ENCODE measurements at regions not wholly inside any gene's neighbourhood (a gene's known extent, or its start where the extent isn't known, plus 50 kb on each side); places are given as distances from the start of the nearest gene placed in this dataset.
"Not testable (repeated sequence)": the region's sequence is repeated elsewhere in the genome, so short reads cannot be mapped to it uniquely, and the experiment has no call there.

- H3K27ac Mint-ChIP-seq = no peak overlapping the region
- DNase-seq = no peak
- no peaks in the 10 kb centered on the region for H3K36me3 Mint-ChIP-seq (ENCODE audit: low read depth)
- H3K4me3 Mint-ChIP-seq = no peak overlapping the region
- no peaks in the 10 kb centered on the region for H3K9me3 Mint-ChIP-seq
- no peaks in the 10 kb centered on the region for H3K27me3 Mint-ChIP-seq
- H3K4me1 Mint-ChIP-seq (ENCODE audit: low read depth) = no peaks in the 10 kb centered on the region
These were observed 185.0 kb upstream of the ZNF469 start for GRCh38 chr16:88197481-88198456.

- H3K27me3 Mint-ChIP-seq; H3K27ac Mint-ChIP-seq; DNase-seq; H3K36me3 Mint-ChIP-seq (ENCODE audit: low read depth); H3K4me3 Mint-ChIP-seq; H3K9me3 Mint-ChIP-seq; H3K4me1 Mint-ChIP-seq (ENCODE audit: low read depth): not testable (repeated sequence)
These were observed 184.1 kb upstream of the ZNF469 start for GRCh38 chr16:88198457-88199295.

- not testable (repeated sequence) for H3K4me3 Mint-ChIP-seq; H3K27ac Mint-ChIP-seq; H3K4me1 Mint-ChIP-seq (ENCODE audit: low read depth); H3K9me3 Mint-ChIP-seq; H3K36me3 Mint-ChIP-seq (ENCODE audit: low read depth); DNase-seq; H3K27me3 Mint-ChIP-seq
These were observed 183.2 kb upstream of the ZNF469 start for GRCh38 chr16:88199296-88200153.

- not testable (repeated sequence) for H3K4me3 Mint-ChIP-seq; H3K27ac Mint-ChIP-seq; H3K27me3 Mint-ChIP-seq; H3K9me3 Mint-ChIP-seq; H3K36me3 Mint-ChIP-seq (ENCODE audit: low read depth); H3K4me1 Mint-ChIP-seq (ENCODE audit: low read depth); DNase-seq
These were observed 182.4 kb upstream of the ZNF469 start for GRCh38 chr16:88200154-88200895.

GRCh38 chr16:88200896-88201185, 181.9 kb upstream of the ZNF469 start:
- H3K4me3 Mint-ChIP-seq = no peak overlapping the region
- H3K27ac Mint-ChIP-seq = no peak overlapping the region
- no peaks in the 10 kb centered on the region for H3K36me3 Mint-ChIP-seq (ENCODE audit: low read depth)
- H3K27me3 Mint-ChIP-seq = no peaks in the 10 kb centered on the region
- no peaks in the 10 kb centered on the region for H3K9me3 Mint-ChIP-seq
- no peak for DNase-seq
- no peaks in the 10 kb centered on the region for H3K4me1 Mint-ChIP-seq (ENCODE audit: low read depth)

GRCh38 chr16:88201611-88202010, 181.1 kb upstream of the ZNF469 start:
- H3K4me3 Mint-ChIP-seq; H3K4me1 Mint-ChIP-seq (ENCODE audit: low read depth); H3K27ac Mint-ChIP-seq; H3K9me3 Mint-ChIP-seq; DNase-seq; H3K36me3 Mint-ChIP-seq (ENCODE audit: low read depth); H3K27me3 Mint-ChIP-seq: not testable (repeated sequence)

- Mint-ChIP-seq H3K27ac (no peak overlapping the region), H3K4me1 (ENCODE audit: low read depth) (no peaks in the 10 kb centered on the region), H3K27me3 (no peaks in the 10 kb centered on the region), H3K4me3 (no peak overlapping the region), H3K36me3 (ENCODE audit: low read depth) (no peaks in the 10 kb centered on the region), H3K9me3 (no peaks in the 10 kb centered on the region)
- no peak for DNase-seq
These were observed 180.5 kb upstream of the ZNF469 start for GRCh38 chr16:88202207-88202745.

- H3K4me1 Mint-ChIP-seq (ENCODE audit: low read depth); H3K9me3 Mint-ChIP-seq; H3K27me3 Mint-ChIP-seq; H3K27ac Mint-ChIP-seq; H3K4me3 Mint-ChIP-seq; DNase-seq; H3K36me3 Mint-ChIP-seq (ENCODE audit: low read depth): not testable (repeated sequence)
These were observed 179.7 kb upstream of the ZNF469 start for GRCh38 chr16:88202856-88203681.

- DNase-seq; H3K9me3 Mint-ChIP-seq; H3K4me1 Mint-ChIP-seq (ENCODE audit: low read depth); H3K27me3 Mint-ChIP-seq; H3K36me3 Mint-ChIP-seq (ENCODE audit: low read depth); H3K4me3 Mint-ChIP-seq; H3K27ac Mint-ChIP-seq: not testable (repeated sequence)
These were observed 178.3 kb upstream of the ZNF469 start for GRCh38 chr16:88204131-88205110.

GRCh38 chr16:88205482-88205881, 177.3 kb upstream of the ZNF469 start:
- H3K4me3 Mint-ChIP-seq; H3K36me3 Mint-ChIP-seq (ENCODE audit: low read depth); DNase-seq; H3K9me3 Mint-ChIP-seq; H3K27ac Mint-ChIP-seq; H3K27me3 Mint-ChIP-seq; H3K4me1 Mint-ChIP-seq (ENCODE audit: low read depth): not testable (repeated sequence)

GRCh38 chr16:88206006-88206405, 176.8 kb upstream of the ZNF469 start:
- not testable (repeated sequence) for H3K27ac Mint-ChIP-seq; H3K9me3 Mint-ChIP-seq; H3K27me3 Mint-ChIP-seq; H3K4me3 Mint-ChIP-seq; H3K36me3 Mint-ChIP-seq (ENCODE audit: low read depth); DNase-seq; H3K4me1 Mint-ChIP-seq (ENCODE audit: low read depth)

- not testable (repeated sequence) for H3K4me3 Mint-ChIP-seq; H3K4me1 Mint-ChIP-seq (ENCODE audit: low read depth); H3K36me3 Mint-ChIP-seq (ENCODE audit: low read depth); H3K9me3 Mint-ChIP-seq; H3K27ac Mint-ChIP-seq; H3K27me3 Mint-ChIP-seq; DNase-seq
These were observed 176.2 kb upstream of the ZNF469 start for GRCh38 chr16:88206516-88206915.

Data from activated T-cell treated with anti-CD3 and anti-CD28 coated beads, Interleukin-2, amount 50 U/mL, for 24 hours (primary cell).